GM19463 (cell line): ENCODE measurements at regions not wholly inside any gene's neighbourhood (a gene's known extent, or its start where the extent isn't known, plus 50 kb on each side); places are given as distances from the start of the nearest gene placed in this dataset.

Source experiments
- ATAC-seq: cut with Tn5 transposase; IDR thresholded peaks from one replicate; pipeline ENCODE4 v1.9.1; 2021; ENCODE audit warnings: mild to moderate bottlenecking, moderate library complexity; ENCODE audit not compliant: unreplicated experiment

- no peak for ATAC-seq
Measured at GRCh38 chr3:176969066-176969465, 228.2 kb downstream of the TBL1XR1 start.

- no peak for ATAC-seq
Measured at GRCh38 chr3:176968631-176969030, 228.7 kb downstream of the TBL1XR1 start.

- ATAC-seq = no peak
Measured at GRCh38 chr3:176967522-176967921, 229.8 kb downstream of the TBL1XR1 start.

GRCh38 chr3:176964661-176965060 is 232.6 kb downstream of the TBL1XR1 start:
- no peak for ATAC-seq

- ATAC-seq = no peak
Measured at GRCh38 chr3:176961916-176962315, 235.4 kb downstream of the TBL1XR1 start.

- ATAC-seq = no peak
Measured at GRCh38 chr3:176959867-176960266, 237.4 kb downstream of the TBL1XR1 start.

- no peak for ATAC-seq
Measured at GRCh38 chr3:176958560-176958959, 238.7 kb downstream of the TBL1XR1 start.

- no peak for ATAC-seq
Measured at GRCh38 chr3:176954517-176954916, 242.8 kb downstream of the TBL1XR1 start.

GRCh38 chr3:176953106-176954060 is 243.9 kb downstream of the TBL1XR1 start:
- no peak for ATAC-seq

GRCh38 chr3:176951586-176952292 is 245.5 kb downstream of the TBL1XR1 start:
- ATAC-seq = no peak

- ATAC-seq = no peak
Measured at GRCh38 chr3:176951144-176951543, 246.1 kb downstream of the TBL1XR1 start.

- no peak for ATAC-seq
Measured at GRCh38 chr3:176950743-176951142, 246.5 kb downstream of the TBL1XR1 start.

- ATAC-seq = no peak
Measured at GRCh38 chr3:176948151-176948550, 249.1 kb downstream of the TBL1XR1 start.

- ATAC-seq = no peak
Measured at GRCh38 chr3:176946202-176946601, 251.1 kb downstream of the TBL1XR1 start.

- ATAC-seq = no peak
Measured at GRCh38 chr3:176942305-176942704, 255.0 kb downstream of the TBL1XR1 start.

- ATAC-seq = no peak
Measured at GRCh38 chr3:176941689-176942088, 255.6 kb downstream of the TBL1XR1 start.

- peak; percentile 95 for ATAC-seq
Measured at GRCh38 chr3:176939022-176939817, 258.1 kb downstream of the TBL1XR1 start.

- ATAC-seq = no peak
Measured at GRCh38 chr3:176937994-176938393, 259.3 kb downstream of the TBL1XR1 start.

GRCh38 chr3:176937541-176937940 is 259.7 kb downstream of the TBL1XR1 start:
- no peak for ATAC-seq

- no peak for ATAC-seq
Measured at GRCh38 chr3:176935194-176935888, 261.9 kb downstream of the TBL1XR1 start.

GRCh38 chr3:176934698-176935097 is 262.6 kb downstream of the TBL1XR1 start:
- ATAC-seq = no peak
